Activated CD4-positive, alpha-beta T cell treated with anti-CD3 and anti-CD28 coated beads, Interleukin-2, amount 50 U/mL, for 16 hours (primary cell): ENCODE measurements at regions not wholly inside any gene's neighbourhood (a gene's known extent, or its start where the extent isn't known, plus 50 kb on each side); places are given as distances from the start of the nearest gene placed in this dataset.

Experiments used
- DNase-seq: peaks from one replicate; pipeline ENCODE4 v3.0.0-alpha.2; 2020

GRCh38 chr18:41532344-41533086 lies 422.5 kb upstream of the PIK3C3 start:
- DNase-seq = no peak

- DNase-seq = no peak
These were observed 424.1 kb upstream of the PIK3C3 start for GRCh38 chr18:41530970-41531369.

GRCh38 chr18:41529093-41529492 lies 425.9 kb upstream of the PIK3C3 start:
- no peak for DNase-seq

GRCh38 chr18:41526054-41526453 lies 429.0 kb upstream of the PIK3C3 start:
- no peak for DNase-seq

GRCh38 chr18:41524674-41525470 lies 430.2 kb upstream of the PIK3C3 start:
- DNase-seq = no peak

GRCh38 chr18:41517142-41517541 lies 437.9 kb upstream of the PIK3C3 start:
- DNase-seq = no peak

GRCh38 chr18:41513438-41513837 lies 441.6 kb upstream of the PIK3C3 start:
- DNase-seq = no peak

- no peak for DNase-seq
These were observed 450.7 kb upstream of the PIK3C3 start for GRCh38 chr18:41504316-41504715.

GRCh38 chr18:41501848-41502247 lies 453.2 kb upstream of the PIK3C3 start:
- no peak for DNase-seq

GRCh38 chr18:41499345-41499744 lies 455.7 kb upstream of the PIK3C3 start:
- no peak for DNase-seq

- DNase-seq = no peak
These were observed 464.2 kb upstream of the PIK3C3 start for GRCh38 chr18:41490861-41491260.

GRCh38 chr18:41486575-41486974 lies 468.5 kb upstream of the PIK3C3 start:
- DNase-seq = no peak

- no peak for DNase-seq
These were observed 471.0 kb upstream of the PIK3C3 start for GRCh38 chr18:41484069-41484468.

- DNase-seq = no peak
These were observed 472.5 kb upstream of the PIK3C3 start for GRCh38 chr18:41482501-41482900.

- DNase-seq = no peak
These were observed 488.4 kb upstream of the PIK3C3 start for GRCh38 chr18:41466436-41467160.

- no peak for DNase-seq
These were observed 489.6 kb upstream of the PIK3C3 start for GRCh38 chr18:41465386-41465785.

- no peak for DNase-seq
These were observed 490.8 kb upstream of the PIK3C3 start for GRCh38 chr18:41464278-41464677.

GRCh38 chr18:41462946-41463345 lies 492.1 kb upstream of the PIK3C3 start:
- no peak for DNase-seq

- no peak for DNase-seq
These were observed 493.9 kb upstream of the PIK3C3 start for GRCh38 chr18:41461114-41461513.

- no peak for DNase-seq
These were observed 495.4 kb upstream of the PIK3C3 start for GRCh38 chr18:41459656-41460055.

- no peak for DNase-seq
These were observed 496.7 kb upstream of the PIK3C3 start for GRCh38 chr18:41458376-41458775.

GRCh38 chr18:41457765-41458326 lies 497.2 kb upstream of the PIK3C3 start:
- DNase-seq = no peak

- DNase-seq = no peak
These were observed 498.2 kb upstream of the PIK3C3 start for GRCh38 chr18:41456831-41457230.
